GM12864 (cell line): ENCODE measurements at regions not wholly inside any gene's neighbourhood (a gene's known extent, or its start where the extent isn't known, plus 50 kb on each side); places are given as distances from the start of the nearest gene placed in this dataset.

Experiments used
- DNase-seq: peaks from one replicate; pipeline ENCODE4 v3.0.0-alpha.2; 2011; ENCODE audit warnings: low read depth
- H3K4me3 ChIP-seq: 2 replicates; pipeline ENCODE4 v1.5.1; 2011; ENCODE audit warnings: mild to moderate bottlenecking, low read depth, low read length, control low read depth
- CTCF ChIP-seq: IDR thresholded peaks from 2 replicates; pipeline ENCODE4 v1.5.1; 2011; ENCODE audit warnings: low read depth, mild to moderate bottlenecking, moderate library complexity, low read length, control low read depth, inconsistent platforms; ENCODE audit errors: missing control alignments

DNA sequence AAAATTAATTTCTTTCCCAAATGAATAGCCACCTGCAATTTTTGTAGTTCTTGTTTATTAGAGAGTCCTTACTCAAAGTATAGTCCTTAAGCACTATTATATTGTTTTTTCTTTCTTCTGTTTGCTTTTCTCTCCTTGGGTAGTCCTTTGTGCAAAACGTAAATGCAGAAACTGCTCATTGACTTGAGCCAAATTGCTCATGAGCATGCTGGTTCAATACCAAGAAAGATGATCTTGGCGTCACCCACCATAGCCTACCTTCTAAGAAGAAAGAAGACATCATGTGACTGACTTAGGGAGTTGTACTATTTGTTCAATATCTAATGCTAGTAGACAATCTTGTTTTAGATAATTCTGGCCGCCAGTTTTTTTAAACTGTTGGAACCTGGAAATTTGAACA is 248.8 kb upstream of the DMRT1 start:
- no peak for DNase-seq
- TF ChIP-seq CTCF = no peak
- no peak overlapping the region for H3K4me3 ChIP-seq

DNA sequence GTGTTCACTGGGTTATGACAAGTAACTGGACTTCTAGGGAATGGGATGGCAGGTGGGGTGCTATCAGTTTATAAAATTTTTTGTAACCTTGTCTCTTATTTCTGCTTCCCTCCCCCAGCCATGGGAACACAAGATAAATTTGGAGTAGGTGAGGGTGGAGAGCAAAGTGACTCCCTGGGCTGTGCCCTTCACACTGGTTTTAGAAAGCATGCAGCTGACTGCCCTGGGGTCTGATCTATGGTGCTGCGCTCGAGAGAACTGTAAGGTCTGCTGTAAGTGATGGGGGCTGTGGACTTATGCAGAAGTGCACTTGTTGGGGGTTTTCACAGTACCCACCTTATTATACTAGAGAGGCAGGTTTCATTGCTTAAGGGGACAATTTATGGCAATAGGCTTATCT is 247.7 kb upstream of the DMRT1 start:
- TF ChIP-seq CTCF = no peak
- no peak overlapping the region for H3K4me3 ChIP-seq
- no peak for DNase-seq

DNA sequence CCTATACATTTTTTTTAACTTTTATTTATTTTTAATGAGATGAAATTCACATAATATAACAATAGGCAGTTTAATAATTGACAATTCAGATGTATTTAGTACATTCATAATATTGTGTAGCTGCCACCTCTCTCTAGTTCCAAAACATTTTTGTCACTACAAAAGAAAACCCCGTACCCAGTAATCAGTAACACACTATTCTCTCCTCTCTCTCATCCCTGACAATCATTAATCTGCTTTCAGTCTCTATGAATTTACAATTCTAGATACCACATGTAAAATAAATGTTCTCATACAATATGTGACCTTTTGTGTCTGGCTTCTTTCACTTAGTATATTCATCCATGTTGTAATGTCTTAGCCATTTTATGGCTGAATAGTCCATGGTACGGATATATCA is 244.8 kb upstream of the DMRT1 start:
- DNase-seq = no peak
- TF ChIP-seq CTCF = no peak
- H3K4me3 ChIP-seq = no peak overlapping the region

- DNase-seq = no peak
- no peak overlapping the region for H3K4me3 ChIP-seq
- no peak for TF ChIP-seq CTCF
These were observed 241.5 kb upstream of the DMRT1 start for GRCh38 chr9:600006-600405.

DNA sequence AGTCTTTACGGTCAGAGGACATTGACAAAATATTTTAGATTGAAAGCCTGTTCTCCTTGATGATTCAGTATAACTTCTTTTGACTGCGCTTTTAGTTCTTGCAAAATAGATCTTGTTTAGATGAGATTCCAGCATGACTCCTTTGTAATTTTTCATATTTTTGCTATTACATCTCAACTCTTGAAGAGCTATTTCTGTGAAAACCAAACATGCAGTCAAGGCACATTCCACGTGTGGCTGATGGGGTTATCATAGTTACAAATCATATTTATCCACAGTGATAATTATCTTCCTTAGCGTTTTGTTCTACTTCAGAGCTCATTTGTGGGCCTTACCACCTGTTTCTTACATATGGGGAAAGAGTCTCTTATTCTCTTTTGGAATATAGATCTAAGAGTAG is 238.8 kb upstream of the DMRT1 start:
- no peak for TF ChIP-seq CTCF
- DNase-seq = no peak
- H3K4me3 ChIP-seq = no peak overlapping the region

DNA sequence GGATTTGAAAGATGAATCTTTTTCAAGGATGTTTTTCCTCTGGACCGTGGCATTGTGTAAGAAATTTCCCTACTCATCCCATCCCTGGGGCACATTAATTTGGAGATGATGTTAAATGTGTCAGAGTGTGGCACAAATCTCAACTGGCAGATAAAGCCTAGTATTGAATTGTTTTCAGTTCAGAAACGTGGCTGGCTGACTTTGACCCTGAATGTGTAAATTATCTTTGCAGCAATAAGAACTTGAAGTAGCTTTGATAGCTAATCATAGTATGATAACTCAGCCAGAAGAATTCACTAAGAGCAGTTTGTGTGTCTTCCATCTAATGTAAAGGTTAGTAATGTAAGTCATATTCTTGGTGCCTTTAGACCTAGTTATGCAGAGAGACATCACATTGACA is 238.4 kb upstream of the DMRT1 start:
- TF ChIP-seq CTCF = no peak
- no peak for DNase-seq
- no peak overlapping the region for H3K4me3 ChIP-seq

DNA sequence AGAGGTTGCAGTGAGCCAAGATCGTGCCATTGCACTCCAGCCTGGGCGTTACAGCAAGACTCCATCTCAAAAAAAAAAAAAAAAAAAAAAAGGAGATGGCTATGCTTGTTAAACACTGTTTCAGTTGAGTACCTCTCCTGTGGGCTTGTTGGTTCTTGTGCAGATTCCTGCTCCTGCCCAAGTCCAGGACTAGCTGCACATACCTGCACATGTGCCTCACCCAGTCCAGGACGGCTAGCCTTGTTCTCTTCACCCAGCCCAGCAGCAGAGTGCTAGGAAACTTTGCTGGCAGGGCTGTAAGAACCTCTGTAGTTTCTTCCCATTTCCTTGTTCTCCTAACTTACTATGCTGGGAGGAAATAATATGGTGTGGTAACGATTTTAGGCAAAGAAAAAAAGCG is 234.1 kb upstream of the DMRT1 start:
- no peak for DNase-seq
- no peak for TF ChIP-seq CTCF
- H3K4me3 ChIP-seq = no peak overlapping the region
